PFSK-1 (cell line): ENCODE measurements at regions not wholly inside any gene's neighbourhood (a gene's known extent, or its start where the extent isn't known, plus 50 kb on each side); places are given as distances from the start of the nearest gene placed in this dataset.

Source experiments
- POLR2AphosphoS5 ChIP-seq: IDR thresholded peaks from 2 replicates; pipeline ENCODE4 v1.6.1; 2012; ENCODE audit warnings: low read depth, mild to moderate bottlenecking, control low read depth, low read length, moderate library complexity
- SIN3A ChIP-seq: IDR thresholded peaks from 2 replicates; pipeline ENCODE4 v1.6.1; 2012; ENCODE audit warnings: mild to moderate bottlenecking, low read length, moderate library complexity, borderline replicate concordance; ENCODE audit not compliant: insufficient read depth
- TAF1 ChIP-seq: IDR thresholded peaks from 2 replicates; pipeline ENCODE4 v1.6.1; 2012; ENCODE audit warnings: low read length, control low read depth, borderline replicate concordance; ENCODE audit not compliant: insufficient read depth
- TF ChIP-seq, protein P1 (sequence below), 2 experiments: IDR thresholded peaks; 2 replicates each; pipeline versions ENCODE4 v1.6.1 to v1.8.0; 2011 to 2012; ENCODE audit warnings: low read depth in 2 of 2, low read length in 2 of 2, control low read depth in 1 of 2, inconsistent platforms in 1 of 2, mild to moderate bottlenecking in 1 of 2, moderate library complexity in 1 of 2; ENCODE audit not compliant: insufficient read depth in 1 of 2

DNA sequence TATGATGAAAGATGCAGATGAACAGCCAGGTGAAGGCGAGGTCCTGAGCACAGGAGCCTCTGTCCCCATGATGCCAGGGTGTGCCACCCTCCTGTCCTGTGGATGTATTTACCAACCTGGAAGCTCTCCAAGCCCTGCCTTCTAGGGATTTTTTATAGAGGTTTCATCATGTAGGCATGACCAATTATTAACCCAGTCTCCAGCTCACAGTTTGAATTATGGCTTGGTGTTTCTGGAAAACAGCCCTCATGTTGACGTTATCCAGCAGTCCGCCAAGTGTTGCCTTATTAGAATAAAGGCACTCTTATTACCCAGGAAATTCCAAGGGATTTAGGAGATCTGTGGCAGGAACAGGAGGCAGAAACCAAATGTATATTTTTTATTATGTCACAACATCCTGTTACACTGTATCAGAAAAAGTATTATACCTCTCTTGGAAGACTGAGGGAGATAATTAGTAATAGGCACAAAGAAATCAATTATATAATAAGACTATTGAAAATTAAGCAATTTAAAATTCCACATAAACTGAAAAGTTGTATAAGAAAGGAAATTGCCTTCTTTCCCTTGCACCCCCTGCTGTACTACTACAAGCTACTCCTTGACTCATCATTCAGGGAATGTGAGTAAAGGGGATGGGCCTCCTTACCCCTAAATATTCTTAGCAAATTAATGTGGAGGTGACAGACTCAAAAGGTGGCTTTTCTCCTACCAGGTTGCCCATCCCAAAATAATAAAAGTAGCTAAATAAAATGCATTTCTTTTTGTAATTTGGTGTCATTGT lies 129.6 kb downstream of the ZNF330 start:
- no peak for TF ChIP-seq SIN3A
- no peak for TF ChIP-seq POLR2AphosphoS5
- TF ChIP-seq, protein P1, sequence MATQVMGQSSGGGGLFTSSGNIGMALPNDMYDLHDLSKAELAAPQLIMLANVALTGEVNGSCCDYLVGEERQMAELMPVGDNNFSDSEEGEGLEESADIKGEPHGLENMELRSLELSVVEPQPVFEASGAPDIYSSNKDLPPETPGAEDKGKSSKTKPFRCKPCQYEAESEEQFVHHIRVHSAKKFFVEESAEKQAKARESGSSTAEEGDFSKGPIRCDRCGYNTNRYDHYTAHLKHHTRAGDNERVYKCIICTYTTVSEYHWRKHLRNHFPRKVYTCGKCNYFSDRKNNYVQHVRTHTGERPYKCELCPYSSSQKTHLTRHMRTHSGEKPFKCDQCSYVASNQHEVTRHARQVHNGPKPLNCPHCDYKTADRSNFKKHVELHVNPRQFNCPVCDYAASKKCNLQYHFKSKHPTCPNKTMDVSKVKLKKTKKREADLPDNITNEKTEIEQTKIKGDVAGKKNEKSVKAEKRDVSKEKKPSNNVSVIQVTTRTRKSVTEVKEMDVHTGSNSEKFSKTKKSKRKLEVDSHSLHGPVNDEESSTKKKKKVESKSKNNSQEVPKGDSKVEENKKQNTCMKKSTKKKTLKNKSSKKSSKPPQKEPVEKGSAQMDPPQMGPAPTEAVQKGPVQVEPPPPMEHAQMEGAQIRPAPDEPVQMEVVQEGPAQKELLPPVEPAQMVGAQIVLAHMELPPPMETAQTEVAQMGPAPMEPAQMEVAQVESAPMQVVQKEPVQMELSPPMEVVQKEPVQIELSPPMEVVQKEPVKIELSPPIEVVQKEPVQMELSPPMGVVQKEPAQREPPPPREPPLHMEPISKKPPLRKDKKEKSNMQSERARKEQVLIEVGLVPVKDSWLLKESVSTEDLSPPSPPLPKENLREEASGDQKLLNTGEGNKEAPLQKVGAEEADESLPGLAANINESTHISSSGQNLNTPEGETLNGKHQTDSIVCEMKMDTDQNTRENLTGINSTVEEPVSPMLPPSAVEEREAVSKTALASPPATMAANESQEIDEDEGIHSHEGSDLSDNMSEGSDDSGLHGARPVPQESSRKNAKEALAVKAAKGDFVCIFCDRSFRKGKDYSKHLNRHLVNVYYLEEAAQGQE (IDR thresholded peaks at IDR 0.05; ENCODE audit: insufficient read depth in 1 of 2, low read depth in 2 of 2, low read length in 2 of 2), result no peak
- no peak for TF ChIP-seq TAF1
